HCT116 (cell line): ENCODE measurements at regions not wholly inside any gene's neighbourhood (a gene's known extent, or its start where the extent isn't known, plus 50 kb on each side); places are given as distances from the start of the nearest gene placed in this dataset.

Source experiments
- ATAC-seq: fragments of 200-7000 bp; cut with Tn5 transposase; 2 replicates; pipeline ENCODE4 v1.9.1; 2020; ENCODE audit warnings: mild to moderate bottlenecking, moderate library complexity
- BruUV-seq: library from RNA; stranded (reverse); fragments of 400-500 nt; replicated peaks from 2 replicates; lab custom pipeline; 2021; lab: Mats Ljungman, UMichigan
- CTCF ChIA-PET: fragments of 300-600 bp; sonication (Branson Sonifier 250); formaldehyde crosslinking; loops from one replicate; lab custom pipeline; 2021; ENCODE audit warnings: antibody characterized with exemption; lab: Charles Lee
- POLR2A ChIA-PET: fragments of 300-600, 350-600 bp; sonication (Branson Sonifier 250); formaldehyde crosslinking; loops from one replicate; lab custom pipeline; 2021; ENCODE audit warnings: antibody characterized with exemption; lab: Charles Lee
- RAD21 ChIA-PET, 2 experiments: fragments of 300-600 bp; sonication (Branson Sonifier 250); formaldehyde crosslinking; loops; one replicate each; lab custom pipeline; 2023; ENCODE audit warnings: low total read pairs in 2 of 2; ENCODE audit not compliant: uncharacterized antibody in 2 of 2, unreplicated experiment in 2 of 2, low non-redundant PET in 1 of 2; lab: Charles Lee
- DNase-seq: peaks from one replicate; pipeline ENCODE4 v3.0.0-alpha.2; 2010; ENCODE audit warnings: low read depth, low spot score
- H2AFZ ChIP-seq: fragments of 200-600 bp; shearing (Covaris generic), sonication (generic); 2 replicates; pipeline ENCODE4 v1.6.1; 2017; ENCODE audit warnings: low read depth, mixed run types, mixed read lengths, antibody characterized with exemption, low read length; ENCODE audit not compliant: poor library complexity, severe bottlenecking
- H3K27ac ChIP-seq: 2 replicates; pipeline ENCODE4 v1.5.1; 2012; ENCODE audit warnings: low read depth, low read length
- H3K27me3 ChIP-seq: fragments of 200-600 bp; sonication (generic); 2 replicates; pipeline ENCODE4 v1.6.1; 2016; ENCODE audit warnings: mixed run types, low read length, mixed read lengths; ENCODE audit not compliant: insufficient read depth
- H3K36me3 ChIP-seq, 2 experiments: fragments of 200-500 bp in 1 of 2; fragments of 200-600 bp in 1 of 2; sonication (Bioruptor generic) in 1 of 2; sonication (generic) in 1 of 2; 2 replicates each; pipeline versions ENCODE4 v1.5.1 to v1.6.1; 2014 to 2016; ENCODE audit warnings: low read length in 2 of 2, inconsistent platforms in 1 of 2, mixed read lengths in 1 of 2, mixed run types in 1 of 2; ENCODE audit not compliant: insufficient read depth in 2 of 2, control insufficient read depth in 1 of 2
- H3K4me1 ChIP-seq, 2 experiments: fragments of 200-600 bp in 1 of 2; sonication (generic) in 1 of 2; 2 replicates each; pipeline versions ENCODE4 v1.5.1 to v1.6.1; 2012 to 2017; ENCODE audit warnings: low read length in 2 of 2, inconsistent platforms in 1 of 2, mild to moderate bottlenecking in 1 of 2, mixed read lengths in 1 of 2, mixed run types in 1 of 2, moderate library complexity in 1 of 2; ENCODE audit not compliant: insufficient read depth in 2 of 2, control insufficient read depth in 1 of 2
- H3K4me2 ChIP-seq: fragments of 200-600 bp; sonication (generic); 2 replicates; pipeline ENCODE4 v1.6.1; 2017; ENCODE audit warnings: mixed run types, low read length, mixed read lengths
- H3K4me3 ChIP-seq, 2 experiments: fragments of 200-600 bp in 1 of 2; sonication (generic) in 1 of 2; replicated peaks in 1 of 2; 2 replicates each; pipeline ENCODE4 v1.5.1; 2011 to 2016; ENCODE audit warnings: low read length in 2 of 2, control low read depth in 1 of 2, low read depth in 1 of 2, mild to moderate bottlenecking in 1 of 2, mixed read lengths in 1 of 2, mixed run types in 1 of 2
- H3K79me2 ChIP-seq: fragments of 200-600 bp; sonication (generic); 2 replicates; pipeline ENCODE4 v1.6.1; 2017; ENCODE audit warnings: mild to moderate bottlenecking, mixed run types, low read length, moderate library complexity, mixed read lengths; ENCODE audit not compliant: insufficient read depth
- H3K9ac ChIP-seq: fragments of 200-600 bp; sonication (generic); 2 replicates; pipeline ENCODE4 v1.6.1; 2016; ENCODE audit warnings: low read length, mixed read lengths
- H3K9me2 ChIP-seq: fragments of 200-600 bp; sonication (generic), shearing (Covaris generic); 2 replicates; pipeline ENCODE4 v1.6.1; 2017; ENCODE audit warnings: mixed run types, mild to moderate bottlenecking, moderate library complexity; ENCODE audit not compliant: insufficient read depth
- H3K9me3 ChIP-seq, 2 experiments: fragments of 200-500 bp in 1 of 2; fragments of 200-600 bp in 1 of 2; sonication (Bioruptor generic) in 1 of 2; sonication (generic) in 1 of 2; 2 replicates each; pipeline ENCODE4 v1.6.1; 2014 to 2017; ENCODE audit warnings: low read length in 2 of 2, mixed read lengths in 2 of 2, inconsistent platforms in 1 of 2, low read depth in 1 of 2, mild to moderate bottlenecking in 1 of 2, mixed run types in 1 of 2, moderate library complexity in 1 of 2; ENCODE audit not compliant: control insufficient read depth in 1 of 2, insufficient read depth in 1 of 2
- H4K20me1 ChIP-seq: fragments of 200-600 bp; sonication (generic), shearing (Covaris generic); 2 replicates; pipeline ENCODE4 v1.6.1; 2017; ENCODE audit warnings: mixed run types, mild to moderate bottlenecking, moderate library complexity; ENCODE audit not compliant: insufficient read depth
- ATF3 ChIP-seq: IDR thresholded peaks from 2 replicates; pipeline ENCODE4 v1.6.1; 2012
- ELF1 ChIP-seq: IDR thresholded peaks from 2 replicates; pipeline ENCODE4 v1.6.1; 2012; ENCODE audit warnings: low read depth, borderline replicate concordance
- FOSL1 ChIP-seq: IDR thresholded peaks from 2 replicates; pipeline ENCODE4 v1.6.1; 2012; ENCODE audit warnings: low read depth
- MAX ChIP-seq: IDR thresholded peaks from 2 replicates; pipeline ENCODE4 v1.6.1; 2012
- REST ChIP-seq: IDR thresholded peaks from 2 replicates; pipeline ENCODE4 v1.6.1; 2012; ENCODE audit warnings: low read depth
- SP1 ChIP-seq: IDR thresholded peaks from 2 replicates; pipeline ENCODE4 v1.6.1; 2012; ENCODE audit warnings: low read depth
- ZFX ChIP-seq: fragments of 450-650 bp; IDR thresholded peaks from 2 replicates; pipeline ENCODE4 v1.6.1; 2017
- intact Hi-C: fragments of 100-400 bp; cut with micrococcal nuclease; formaldehyde crosslinking; loops from 2 replicates; pipeline ENCODE4 v1.10.0; 2022

- Histone ChIP-seq H3K4me2 (no peak overlapping the region), H3K27me3 (no peaks in the 10 kb centered on the region), H4K20me1 (no peaks in the 10 kb centered on the region), H3K9ac (no peak overlapping the region), H3K36me3 (no peaks in the 10 kb centered on the region), H3K4me1 (peaks cover 11 to 25% of the 10 kb centered on the region in 2 experiments), H3K9me3 (no peaks in the 10 kb centered on the region), H3K4me3 (no peak overlapping the region), H3K27ac (no peak overlapping the region), H2AFZ (no peak overlapping the region), H3K79me2 (no peaks in the 10 kb centered on the region), H3K9me2 (no peaks in the 10 kb centered on the region)
- no peak for DNase-seq
- no peak for ATAC-seq
- TF ChIP-seq SP1 (no peak), ZFX (no peak), MAX (no peak), ELF1 (no peak), REST (no peak), ATF3 (no peak), FOSL1 (no peak)
- CTCF ChIA-PET, result no interaction called here
- intact Hi-C loops, result no loop called here
- RAD21 ChIA-PET, result no interaction called here
- POLR2A ChIA-PET, result no interaction called here
- no TSS peak for BruUV-seq
Measured at GRCh38 chr4:123556526-123556925, 159.9 kb downstream of the SPRY1 start.
